G401 (cell line): ENCODE measurements at regions not wholly inside any gene's neighbourhood (a gene's known extent, or its start where the extent isn't known, plus 50 kb on each side); places are given as distances from the start of the nearest gene placed in this dataset.
"Not testable (repeated sequence)": the region's sequence is repeated elsewhere in the genome, so short reads cannot be mapped to it uniquely, and the experiment has no call there.

Experiments used
- DNase-seq: peaks from one replicate; pipeline ENCODE4 v3.0.0-alpha.2; 2015; ENCODE audit warnings: low spot score
- in situ Hi-C: cut with HindIII; loops from 2 replicates; pipeline ENCODE4 v1.10.0; 2016; ENCODE audit warnings: low sequenced_read_pairs, mixed read lengths

DNA sequence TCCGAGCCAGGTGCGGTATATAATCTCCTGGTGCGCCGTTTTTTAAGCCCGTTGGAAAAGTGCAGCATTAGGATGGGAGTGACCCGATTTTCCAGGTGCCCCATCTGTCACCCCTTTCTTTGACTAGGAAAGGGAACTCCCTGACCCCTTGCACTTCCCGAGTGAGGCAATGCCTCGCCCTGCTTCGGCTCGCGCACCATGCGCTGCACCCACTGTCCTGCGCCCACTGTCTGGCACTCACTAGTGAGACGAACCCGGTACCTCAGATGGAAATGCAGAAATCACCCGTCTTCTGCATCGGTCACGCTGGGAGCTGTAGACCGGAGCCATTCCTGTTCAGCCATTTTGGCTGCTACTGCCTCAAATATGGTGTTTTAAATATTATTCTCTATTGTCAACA lies 198.0 kb downstream of the MEIS1 start:
- in situ Hi-C loops, DNase-seq: not testable (repeated sequence)

DNA sequence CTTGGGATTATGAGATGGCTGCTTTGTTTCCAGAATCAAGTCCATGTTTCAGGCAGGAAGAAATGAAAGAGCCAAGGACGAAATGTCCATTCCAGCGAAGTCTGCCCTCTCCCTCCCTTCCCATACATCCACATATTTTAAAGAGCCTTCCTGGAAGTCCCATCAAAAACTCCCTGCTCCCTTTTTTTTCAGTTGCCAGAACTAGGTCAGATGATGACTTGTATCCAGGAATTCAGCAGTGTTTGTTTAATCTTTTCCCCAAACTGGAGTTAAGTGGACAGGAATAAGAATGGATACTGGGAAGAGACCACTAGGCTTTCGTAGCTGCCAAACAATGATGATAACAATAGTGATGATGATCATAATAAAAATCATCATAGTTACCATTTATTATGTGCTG lies 198.7 kb downstream of the MEIS1 start:
- DNase-seq: no peak
- in situ Hi-C loops: no loop called here

DNA sequence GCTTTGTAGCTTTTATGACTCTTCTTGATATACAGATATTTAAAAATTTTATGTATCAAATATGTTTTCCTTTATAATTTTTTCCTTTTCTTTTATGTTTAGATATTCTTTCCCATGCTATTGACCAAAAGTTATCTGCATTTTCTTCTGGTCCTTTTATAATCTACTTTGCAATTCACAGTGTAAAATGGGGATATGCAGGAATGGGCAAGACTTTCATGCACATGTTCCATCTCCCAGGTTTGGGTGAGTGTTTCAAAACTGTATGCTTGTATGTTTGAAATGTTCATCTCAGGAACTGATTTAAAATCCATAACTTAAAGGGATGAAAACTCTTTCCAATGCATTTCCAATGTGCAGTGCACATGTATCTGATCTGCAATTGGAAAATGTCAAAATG lies 199.9 kb downstream of the MEIS1 start:
- in situ Hi-C loops: no loop called here
- no peak for DNase-seq

DNA sequence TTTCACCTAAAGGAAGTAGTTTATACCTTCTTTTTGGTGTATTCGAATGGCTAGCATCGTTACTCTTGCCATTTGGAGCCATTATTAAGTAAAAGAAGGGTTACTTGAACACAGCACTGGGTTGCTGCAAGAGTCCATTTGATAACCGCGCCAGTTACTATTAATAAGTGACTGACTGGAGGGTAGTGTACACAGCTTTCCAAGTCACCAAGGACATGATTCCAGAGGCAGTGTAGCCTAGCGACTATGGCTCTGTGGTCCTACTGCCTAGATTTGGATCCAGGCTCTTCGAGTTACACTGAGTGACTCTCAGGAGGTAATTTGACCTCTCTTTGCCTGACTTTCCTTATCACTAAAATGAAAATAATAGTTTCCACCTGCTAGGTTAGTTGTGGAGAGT lies 206.8 kb downstream of the MEIS1 start:
- no peak for DNase-seq
- in situ Hi-C loops: no loop called here

- DNase-seq, in situ Hi-C loops: not testable (repeated sequence)
Observed at GRCh38 chr2:66648081-66648480, 213.2 kb downstream of the MEIS1 start.

- in situ Hi-C loops: no loop called here
Observed at GRCh38 chr2:66649006-66649405, 214.1 kb downstream of the MEIS1 start.

GRCh38 chr2:66651295-66651694 lies 216.4 kb downstream of the MEIS1 start:
- in situ Hi-C loops: no loop called here
- DNase-seq: no peak

More at GRCh38 chr2:66649006-66649405, 214.1 kb downstream of the MEIS1 start:
- DNase-seq: no peak

GRCh38 chr2:66660804-66661203 lies 225.9 kb downstream of the MEIS1 start:
- no peak for DNase-seq
- in situ Hi-C loops: no loop called here

GRCh38 chr2:66661253-66662173 lies 226.6 kb downstream of the MEIS1 start:
- DNase-seq: no peak

GRCh38 chr2:66665124-66665984 lies 230.4 kb downstream of the MEIS1 start:
- in situ Hi-C loops: no loop called here
- DNase-seq: no peak

More at GRCh38 chr2:66661253-66662173, 226.6 kb downstream of the MEIS1 start:
- in situ Hi-C loops: no loop called here

DNA sequence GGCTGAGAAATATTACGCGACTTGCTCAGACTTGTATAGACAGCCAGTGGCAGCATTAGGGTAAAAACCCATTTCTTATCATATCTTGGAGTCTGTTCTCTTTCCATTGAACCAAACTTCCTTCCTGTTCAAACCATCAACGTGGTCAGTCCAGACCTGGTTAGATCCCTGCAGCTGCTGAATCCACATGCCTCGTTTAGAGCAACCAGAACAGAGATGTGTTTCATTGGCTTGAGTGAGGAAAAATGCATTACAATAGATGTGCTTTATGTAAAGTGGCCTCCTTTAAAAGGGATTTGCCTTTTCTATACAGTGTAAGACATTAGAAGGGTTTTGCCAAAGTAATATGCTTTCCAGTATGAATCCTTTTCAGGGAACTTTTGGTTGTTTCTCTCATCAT lies 232.4 kb downstream of the MEIS1 start:
- DNase-seq: no peak
- in situ Hi-C loops: no loop called here

DNA sequence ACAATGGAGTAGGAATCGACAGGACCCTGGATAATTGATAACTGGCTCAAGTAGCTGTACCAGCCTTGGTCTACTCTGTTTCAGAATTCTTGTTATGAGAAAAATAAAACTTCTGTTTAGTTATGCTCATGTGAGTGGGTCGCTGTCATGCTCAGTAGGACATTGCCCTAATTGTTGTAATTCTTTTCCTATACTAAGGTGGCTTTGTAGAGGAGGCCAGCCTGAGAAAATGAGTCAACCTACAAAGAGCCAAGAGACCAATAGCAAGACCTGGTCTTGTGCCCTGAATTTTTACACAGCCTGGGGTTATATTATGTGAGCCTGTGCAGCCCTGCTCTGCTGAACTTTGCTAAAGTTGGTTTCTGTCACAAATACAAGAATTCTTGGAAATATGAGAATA lies 238.4 kb downstream of the MEIS1 start:
- no peak for DNase-seq
- in situ Hi-C loops: no loop called here

DNA sequence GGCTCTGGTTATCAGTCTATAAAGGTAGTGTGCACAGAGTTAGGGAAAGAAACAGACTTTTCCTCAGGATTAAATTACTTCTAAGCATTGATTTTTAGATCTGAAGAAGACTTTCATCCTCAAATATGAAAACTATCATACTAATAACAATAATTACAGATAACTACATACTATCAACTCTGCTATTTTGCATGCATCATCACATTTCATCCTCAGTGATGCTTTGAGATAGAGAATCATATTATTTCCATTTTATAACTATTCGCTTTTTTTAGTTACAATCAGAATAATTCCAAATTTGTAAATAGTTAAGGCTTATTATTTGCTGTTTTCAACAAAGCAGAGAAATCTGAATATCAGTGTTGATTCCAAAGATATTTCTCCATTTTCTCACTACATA lies 239.2 kb downstream of the MEIS1 start:
- no peak for DNase-seq

GRCh38 chr2:66675591-66675990 lies 240.7 kb downstream of the MEIS1 start:
- no peak for DNase-seq
- in situ Hi-C loops: no loop called here

More for the DNA sequence above, 239.2 kb downstream of the MEIS1 start:
- in situ Hi-C loops: no loop called here

DNA sequence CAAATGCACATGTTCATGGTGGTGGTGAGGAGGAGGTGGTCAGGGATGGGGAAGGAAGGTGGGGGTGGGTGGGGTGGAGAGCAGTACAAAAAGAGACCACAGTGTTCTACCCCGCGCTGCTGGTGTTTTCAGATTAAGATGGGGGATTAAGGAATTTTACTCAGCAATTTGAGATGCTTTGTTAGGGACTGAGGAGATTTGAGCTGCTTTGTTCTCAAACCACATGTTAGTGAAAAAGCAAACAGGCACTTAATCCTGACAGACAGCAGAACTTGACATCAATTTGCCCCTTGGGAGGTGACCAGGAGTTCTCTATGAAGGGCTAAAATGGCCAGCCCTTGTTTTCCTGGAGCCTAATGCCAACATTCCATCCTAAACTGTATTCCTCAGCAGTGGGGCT lies 244.5 kb downstream of the MEIS1 start:
- in situ Hi-C loops: no loop called here
- no peak for DNase-seq

- DNase-seq: no peak
- in situ Hi-C loops: no loop called here
Observed at GRCh38 chr2:66682476-66682875, 247.6 kb downstream of the MEIS1 start.

- in situ Hi-C loops: no loop called here
Observed at GRCh38 chr2:66683064-66683463, 248.1 kb downstream of the MEIS1 start.

DNA sequence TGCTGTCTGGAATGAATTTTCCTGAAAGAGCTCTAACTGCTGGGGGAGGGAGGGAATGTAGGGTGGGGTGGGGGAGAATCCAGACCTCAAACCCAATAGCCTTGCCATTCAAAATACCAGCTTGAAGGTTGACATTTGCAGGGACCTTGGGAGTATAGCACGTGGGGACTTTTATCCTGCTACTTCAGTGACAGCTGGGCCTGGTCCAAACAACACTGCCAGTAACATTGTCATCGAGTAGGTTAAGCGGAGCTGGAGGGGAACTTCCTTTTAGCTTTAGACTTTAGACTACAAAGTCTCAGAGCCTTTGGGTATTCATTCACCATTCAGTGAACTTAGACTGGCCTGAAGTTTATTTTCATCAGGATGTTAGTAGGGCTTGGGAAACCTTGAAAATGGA lies 248.7 kb downstream of the MEIS1 start:
- in situ Hi-C loops: no loop called here

More at GRCh38 chr2:66683064-66683463, 248.1 kb downstream of the MEIS1 start:
- DNase-seq: no peak

DNA sequence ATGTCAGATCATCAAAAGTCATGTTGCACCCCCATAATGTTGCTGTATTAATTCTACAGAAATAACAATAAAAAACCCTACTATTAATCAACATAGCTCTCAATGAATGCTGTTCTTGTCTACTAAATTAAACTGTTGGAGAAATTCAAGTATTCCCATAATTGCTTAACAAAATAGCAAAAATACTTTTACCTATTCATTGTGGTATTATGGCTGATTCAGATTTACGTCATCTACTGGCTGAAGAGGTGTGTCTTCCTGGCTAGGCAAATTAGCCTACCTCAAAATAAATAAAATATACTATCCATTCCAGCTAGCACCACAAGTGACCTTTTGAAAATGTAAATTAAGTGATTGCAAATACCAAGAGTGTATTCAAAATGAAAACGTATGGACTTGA lies 249.4 kb downstream of the MEIS1 start:
- in situ Hi-C loops: no loop called here
- DNase-seq: no peak

More for the DNA sequence above, 248.7 kb downstream of the MEIS1 start:
- DNase-seq: no peak

DNA sequence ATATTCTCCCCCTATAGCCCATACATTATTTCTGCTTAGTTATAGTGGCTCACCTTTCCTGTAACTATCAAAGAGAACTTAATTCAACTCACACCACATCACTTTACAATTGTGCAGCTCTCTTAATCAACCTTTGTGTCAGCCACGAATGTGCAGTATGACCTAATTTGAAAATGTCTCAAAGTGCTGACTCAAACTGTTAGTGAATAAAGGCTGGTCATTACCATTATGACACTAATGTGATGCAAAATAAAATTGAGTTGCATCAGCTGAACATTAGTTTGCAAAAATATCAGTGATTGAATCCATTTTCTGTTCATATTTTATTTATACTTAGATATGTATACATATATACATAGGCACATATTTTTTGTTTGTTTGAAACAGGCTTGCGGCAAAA lies 251.8 kb downstream of the MEIS1 start:
- DNase-seq: no peak
- in situ Hi-C loops: no loop called here
